ENCODE measurements at regions not wholly inside any gene's neighbourhood (a gene's known extent, or its start where the extent isn't known, plus 50 kb on each side); places are given as distances from the start of the nearest gene placed in this dataset.

DNA sequence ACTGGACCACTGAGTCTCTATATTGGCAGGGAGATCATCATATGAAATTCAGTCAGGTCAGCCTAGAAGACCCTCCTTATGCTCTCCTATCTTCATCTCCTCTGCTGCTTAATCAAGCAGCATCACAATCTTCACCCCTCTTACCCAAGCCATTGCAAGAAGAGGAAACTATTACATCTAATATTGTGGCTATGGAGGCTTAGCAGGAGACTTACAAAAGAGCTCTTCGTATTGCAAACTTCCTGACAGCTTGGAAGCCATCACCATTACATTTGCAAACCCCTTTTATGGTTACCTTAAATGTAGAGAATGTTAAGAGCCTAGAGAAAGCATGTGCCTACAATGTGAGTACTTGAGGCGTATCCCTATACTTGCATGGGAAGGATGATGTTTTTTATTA lies 87.2 kb upstream of the STXBP5 start:
- WGBS, 3 donors, result 85 to 92% (median 85%) methylated on average over 2 of the region's 2 CpGs
- H3K27ac ChIP-seq, result peak overlapping the region in 1 of 2 donors; percentile 29
- intact Hi-C loops (cut with DNase I), result no loop called here
- no peak for TF ChIP-seq POLR2A (IDR thresholded peaks at IDR 0.05)
- TF ChIP-seq EP300 (IDR thresholded peaks at IDR 0.05), result no peak
- TF ChIP-seq, protein P1, sequence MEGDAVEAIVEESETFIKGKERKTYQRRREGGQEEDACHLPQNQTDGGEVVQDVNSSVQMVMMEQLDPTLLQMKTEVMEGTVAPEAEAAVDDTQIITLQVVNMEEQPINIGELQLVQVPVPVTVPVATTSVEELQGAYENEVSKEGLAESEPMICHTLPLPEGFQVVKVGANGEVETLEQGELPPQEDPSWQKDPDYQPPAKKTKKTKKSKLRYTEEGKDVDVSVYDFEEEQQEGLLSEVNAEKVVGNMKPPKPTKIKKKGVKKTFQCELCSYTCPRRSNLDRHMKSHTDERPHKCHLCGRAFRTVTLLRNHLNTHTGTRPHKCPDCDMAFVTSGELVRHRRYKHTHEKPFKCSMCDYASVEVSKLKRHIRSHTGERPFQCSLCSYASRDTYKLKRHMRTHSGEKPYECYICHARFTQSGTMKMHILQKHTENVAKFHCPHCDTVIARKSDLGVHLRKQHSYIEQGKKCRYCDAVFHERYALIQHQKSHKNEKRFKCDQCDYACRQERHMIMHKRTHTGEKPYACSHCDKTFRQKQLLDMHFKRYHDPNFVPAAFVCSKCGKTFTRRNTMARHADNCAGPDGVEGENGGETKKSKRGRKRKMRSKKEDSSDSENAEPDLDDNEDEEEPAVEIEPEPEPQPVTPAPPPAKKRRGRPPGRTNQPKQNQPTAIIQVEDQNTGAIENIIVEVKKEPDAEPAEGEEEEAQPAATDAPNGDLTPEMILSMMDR (IDR thresholded peaks at IDR 0.05), result no peak
- H3K9me3 ChIP-seq, result no peaks in the 10 kb centered on the region
- no peaks in the 10 kb centered on the region for H3K36me3 ChIP-seq
- H3K27me3 ChIP-seq, result no peaks in the 10 kb centered on the region
- no peaks in the 10 kb centered on the region for H3K4me1 ChIP-seq (ENCODE audit: insufficient read depth)
- no peak for DNase-seq
- no peak overlapping the region for H3K4me3 ChIP-seq

DNA sequence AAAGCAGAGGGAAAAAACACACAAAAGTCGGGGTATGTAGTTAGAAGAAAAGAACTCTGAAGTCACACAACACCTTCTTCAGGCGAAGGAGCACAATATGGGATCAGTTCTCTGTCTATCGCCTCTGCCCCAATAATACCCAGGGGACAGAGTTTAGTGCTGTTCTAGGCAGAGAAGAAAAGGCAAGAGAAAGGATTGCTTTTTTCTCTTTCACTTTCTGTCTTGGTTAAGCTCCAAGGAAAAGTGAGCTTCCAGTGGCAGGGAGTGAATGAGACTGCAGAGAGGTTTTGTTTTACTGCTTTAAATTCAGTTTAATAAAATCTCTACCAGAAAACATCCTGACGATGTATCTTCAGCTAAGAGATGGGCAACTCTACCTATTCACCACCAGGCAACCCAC lies 86.6 kb upstream of the STXBP5 start:
- intact Hi-C loops (cut with DNase I), result no loop called here
- H3K4me3 ChIP-seq, result no peak overlapping the region

DNA sequence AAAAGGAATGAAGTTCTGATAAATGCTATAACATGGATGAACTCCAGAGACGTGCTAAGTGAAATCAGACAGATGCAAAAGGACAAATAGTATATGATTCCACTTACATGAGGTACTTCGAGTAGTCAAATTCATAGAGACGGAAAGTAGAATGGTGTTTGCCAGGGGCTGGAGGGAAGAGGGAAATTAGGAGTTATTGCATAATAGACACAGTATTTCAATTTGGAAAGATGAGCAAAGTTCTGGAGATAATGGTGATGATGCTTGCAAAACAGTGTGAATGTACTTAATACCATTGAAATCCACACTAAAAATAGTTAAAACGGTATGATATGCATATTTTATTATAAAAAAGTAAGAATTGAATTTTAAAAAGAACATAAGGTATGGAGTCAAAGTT lies 84.9 kb upstream of the STXBP5 start:
- no peaks in the 10 kb centered on the region for H3K36me3 ChIP-seq
- no peak for DNase-seq
- no peaks in the 10 kb centered on the region for H3K27me3 ChIP-seq
- H3K4me3 ChIP-seq, result no peak overlapping the region
- H3K27ac ChIP-seq, result no peak overlapping the region
- TF ChIP-seq POLR2A (IDR thresholded peaks at IDR 0.05) (no peak), EP300 (IDR thresholded peaks at IDR 0.05) (no peak)
- TF ChIP-seq, protein P1 (IDR thresholded peaks at IDR 0.05), result no peak
- 93 to 95% (median 94%) methylated on average over 4 of the region's 4 CpGs for WGBS, 3 donors
- intact Hi-C loops (cut with DNase I), result no loop called here
- H3K9me3 ChIP-seq, result no peaks in the 10 kb centered on the region
- no peaks in the 10 kb centered on the region for H3K4me1 ChIP-seq (ENCODE audit: insufficient read depth)

More for the DNA sequence above, 86.6 kb upstream of the STXBP5 start:
- H3K4me1 ChIP-seq (ENCODE audit: insufficient read depth), result no peaks in the 10 kb centered on the region
- TF ChIP-seq EP300 (IDR thresholded peaks at IDR 0.05) (no peak), POLR2A (IDR thresholded peaks at IDR 0.05) (no peak)
- TF ChIP-seq, protein P1 (IDR thresholded peaks at IDR 0.05), result no peak
- 7 to 31% (median 13%) methylated on average over 4 of the region's 4 CpGs for WGBS, 3 donors
- no peaks in the 10 kb centered on the region for H3K27me3 ChIP-seq
- DNase-seq, result no peak
- H3K27ac ChIP-seq, result peak overlapping the region in 1 of 2 donors; percentile 29
- no peaks in the 10 kb centered on the region for H3K36me3 ChIP-seq
- no peaks in the 10 kb centered on the region for H3K9me3 ChIP-seq

DNA sequence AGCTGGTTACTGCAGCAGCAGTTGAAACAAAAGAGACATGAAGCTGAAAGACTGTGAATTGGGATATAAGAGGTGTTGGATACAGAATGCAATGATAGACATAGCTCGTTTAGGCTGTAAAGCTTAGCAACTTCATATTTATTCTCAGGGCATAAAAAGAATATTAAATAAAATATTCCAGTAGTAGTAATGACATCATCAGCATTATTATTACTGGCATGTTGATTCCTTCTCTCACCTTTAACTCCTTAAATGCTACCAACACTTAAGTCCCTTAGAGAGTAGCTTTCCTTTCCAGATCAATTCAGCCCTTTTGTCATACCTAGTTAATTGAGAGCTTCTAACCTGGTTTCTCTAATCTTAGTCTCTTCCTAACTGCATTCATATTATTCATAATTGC lies 81.4 kb upstream of the STXBP5 start:
- WGBS, 3 donors, result 72 to 93% (median 78%) methylated on average over 1 of the region's 1 CpG
- Histone ChIP-seq H3K27me3 (peaks cover 2% of the 10 kb centered on the region), H3K36me3 (no peaks in the 10 kb centered on the region), H3K9me3 (no peaks in the 10 kb centered on the region), H3K27ac (no peak overlapping the region), H3K4me1 (ENCODE audit: insufficient read depth) (no peaks in the 10 kb centered on the region), H3K4me3 (no peak overlapping the region)
- no peak for TF ChIP-seq POLR2A (IDR thresholded peaks at IDR 0.05)
- TF ChIP-seq EP300 (IDR thresholded peaks at IDR 0.05), result no peak
- intact Hi-C loops (cut with DNase I), result no loop called here
- no peak for DNase-seq

DNA sequence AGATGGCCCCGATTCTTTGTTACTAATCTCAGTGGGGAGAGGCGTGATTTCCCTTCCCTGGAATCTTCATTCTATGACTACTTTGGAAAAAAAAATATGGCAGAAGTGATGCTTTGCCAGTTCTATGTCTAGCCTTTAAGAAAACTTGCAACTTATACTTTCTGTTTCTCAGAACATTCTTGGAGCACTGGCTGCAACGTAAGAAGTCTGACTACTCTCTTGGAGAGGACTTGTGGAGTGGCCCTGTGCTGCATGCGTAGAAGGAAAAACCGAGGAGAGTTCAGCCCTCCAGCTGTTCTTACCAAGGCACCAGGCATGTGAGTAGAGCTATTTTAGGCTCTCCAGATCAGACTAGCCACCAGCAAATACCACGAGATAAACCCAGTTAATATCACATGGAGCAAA lies 77.6 kb upstream of the STXBP5 start:
- DNase-seq, result no peak
- no peaks in the 10 kb centered on the region for H3K36me3 ChIP-seq
- H3K4me3 ChIP-seq, result no peak overlapping the region
- no peaks in the 10 kb centered on the region for H3K9me3 ChIP-seq
- H3K4me1 ChIP-seq (ENCODE audit: insufficient read depth), result no peaks in the 10 kb centered on the region
- 83 to 84% (median 84%) methylated on average over 6 of the region's 6 CpGs for WGBS, 3 donors
- peaks cover 5% of the 10 kb centered on the region for H3K27me3 ChIP-seq
- TF ChIP-seq POLR2A (IDR thresholded peaks at IDR 0.05), result no peak
- TF ChIP-seq, protein P1 (IDR thresholded peaks at IDR 0.05), result no peak
- no peak for TF ChIP-seq EP300 (IDR thresholded peaks at IDR 0.05)
- intact Hi-C loops (cut with DNase I), result no loop called here
- H3K27ac ChIP-seq, result no peak overlapping the region

All from ovary (tissue), 7 donors.